ENCODE measurements at regions not wholly inside any gene's neighbourhood (a gene's known extent, or its start where the extent isn't known, plus 50 kb on each side); places are given as distances from the start of the nearest gene placed in this dataset.
"Not testable (repeated sequence)": the region's sequence is repeated elsewhere in the genome, so short reads cannot be mapped to it uniquely, and the experiment has no call there.

- peaks cover 0 to 3% (median 0%) of the 10 kb centered on the region in 8 donors for H3K9me3 Mint-ChIP-seq
- H3K27me3 ChIP-seq (ENCODE audit: insufficient read depth, low read length), result no peaks in the 10 kb centered on the region
- no peak for DNase-seq
- POLR2A ChIA-PET (ENCODE audit: partially characterized antibody), result no interaction called here
- peaks cover 0 to 7% (median 6%) of the 10 kb centered on the region in 4 donors for H3K4me1 Mint-ChIP-seq
- CTCF ChIA-PET (ENCODE audit: partially characterized antibody), result no interaction called here
- H3K4me3 Mint-ChIP-seq, result no peak overlapping the region
- intact Hi-C loops (cut with micrococcal nuclease), result no loop called here
- H3K27ac ChIP-seq (ENCODE audit: low read depth, low read length), result no peak overlapping the region
- H3K4me1 ChIP-seq (ENCODE audit: insufficient read depth, low read length), result no peaks in the 10 kb centered on the region
- H3K27me3 Mint-ChIP-seq, result no peaks in the 10 kb centered on the region
- H3K36me3 Mint-ChIP-seq, result peaks cover 2 to 10% of the 10 kb centered on the region in 2 donors
- H3K36me3 ChIP-seq (ENCODE audit: insufficient read depth, low read length), result no peaks in the 10 kb centered on the region
- no peaks in the 10 kb centered on the region for H3K9me3 ChIP-seq (ENCODE audit: control insufficient read depth in 1 of 2, low read length in 2 of 2)
- no peak overlapping the region for H3K4me3 ChIP-seq (ENCODE audit: low read length in 2 of 2)
- H3K27ac Mint-ChIP-seq, result no peak overlapping the region
These were observed 108.7 kb downstream of the SUCLA2 start for GRCh38 chr13:47892374-47892773.

GRCh38 chr13:47890146-47890814, 110.8 kb downstream of the SUCLA2 start:
- ChIA-PET CTCF (ENCODE audit: partially characterized antibody) (no interaction called here), POLR2A (ENCODE audit: partially characterized antibody) (no interaction called here)
- H3K4me3 ChIP-seq (ENCODE audit: low read length in 2 of 2), result no peak overlapping the region
- Mint-ChIP-seq H3K4me3 (no peak overlapping the region), H3K4me1 (peaks cover 0 to 7% (median 6%) of the 10 kb centered on the region in 4 donors), H3K27me3 (no peaks in the 10 kb centered on the region), H3K9me3 (peaks cover 0 to 3% (median 0%) of the 10 kb centered on the region in 8 donors), H3K27ac (no peak overlapping the region), H3K36me3 (peaks cover 0 to 10% of the 10 kb centered on the region in 2 donors)
- intact Hi-C loops (cut with micrococcal nuclease), result no loop called here
- H3K27ac ChIP-seq (ENCODE audit: low read depth, low read length), result no peak overlapping the region
- H3K27me3 ChIP-seq (ENCODE audit: insufficient read depth, low read length), result no peaks in the 10 kb centered on the region
- no peaks in the 10 kb centered on the region for H3K36me3 ChIP-seq (ENCODE audit: insufficient read depth, low read length)
- no peaks in the 10 kb centered on the region for H3K4me1 ChIP-seq (ENCODE audit: insufficient read depth, low read length)
- no peak for DNase-seq
- no peaks in the 10 kb centered on the region for H3K9me3 ChIP-seq (ENCODE audit: control insufficient read depth in 1 of 2, low read length in 2 of 2)

- H3K27me3 ChIP-seq (ENCODE audit: insufficient read depth, low read length), result no peaks in the 10 kb centered on the region
- H3K27ac Mint-ChIP-seq, result no peak overlapping the region
- no peaks in the 10 kb centered on the region for H3K4me1 ChIP-seq (ENCODE audit: insufficient read depth, low read length)
- intact Hi-C loops (cut with micrococcal nuclease), result no loop called here
- H3K9me3 ChIP-seq (ENCODE audit: control insufficient read depth in 1 of 2, low read length in 2 of 2), result no peaks in the 10 kb centered on the region
- no peak overlapping the region for H3K4me3 Mint-ChIP-seq
- H3K4me1 Mint-ChIP-seq, result peaks cover 0 to 7% (median 6%) of the 10 kb centered on the region in 4 donors
- H3K4me3 ChIP-seq (ENCODE audit: low read length in 2 of 2), result no peak overlapping the region
- no peak for DNase-seq
- H3K36me3 Mint-ChIP-seq, result peaks cover 0 to 15% of the 10 kb centered on the region in 2 donors
- no peak overlapping the region for H3K27ac ChIP-seq (ENCODE audit: low read depth, low read length)
- POLR2A ChIA-PET (ENCODE audit: partially characterized antibody), result no interaction called here
- peaks cover 0 to 3% (median 0%) of the 10 kb centered on the region in 8 donors for H3K9me3 Mint-ChIP-seq
- CTCF ChIA-PET (ENCODE audit: partially characterized antibody), result no interaction called here
- no peaks in the 10 kb centered on the region for H3K36me3 ChIP-seq (ENCODE audit: insufficient read depth, low read length)
- no peaks in the 10 kb centered on the region for H3K27me3 Mint-ChIP-seq
These were observed 114.8 kb downstream of the SUCLA2 start for GRCh38 chr13:47886314-47886713.

GRCh38 chr13:47875201-47875600, 125.9 kb downstream of the SUCLA2 start:
- Histone ChIP-seq H3K27ac (ENCODE audit: low read depth, low read length) (no peak overlapping the region), H3K4me1 (ENCODE audit: insufficient read depth, low read length) (no peaks in the 10 kb centered on the region), H3K27me3 (ENCODE audit: insufficient read depth, low read length) (no peaks in the 10 kb centered on the region), H3K9me3 (ENCODE audit: control insufficient read depth in 1 of 2, low read length in 2 of 2) (peaks cover 0 to 10% of the 10 kb centered on the region in 2 donors), H3K4me3 (ENCODE audit: low read length in 2 of 2) (no peak overlapping the region), H3K36me3 (ENCODE audit: insufficient read depth, low read length) (no peaks in the 10 kb centered on the region)
- CTCF ChIA-PET (ENCODE audit: partially characterized antibody), result no interaction called here
- POLR2A ChIA-PET (ENCODE audit: partially characterized antibody), result no interaction called here
- no peak overlapping the region for H3K4me3 Mint-ChIP-seq
- H3K27ac Mint-ChIP-seq, result no peak overlapping the region
- intact Hi-C loops (cut with micrococcal nuclease), result no loop called here
- DNase-seq, result no peak
- H3K36me3 Mint-ChIP-seq, result peaks cover 0 to 13% of the 10 kb centered on the region in 2 donors
- H3K9me3 Mint-ChIP-seq, result peaks cover 4 to 45% (median 27%) of the 10 kb centered on the region in 8 donors
- peaks cover 0 to 6% of the 10 kb centered on the region in 2 donors for H3K27me3 Mint-ChIP-seq
- no peaks in the 10 kb centered on the region for H3K4me1 Mint-ChIP-seq

- H3K9me3 ChIP-seq (ENCODE audit: control insufficient read depth in 1 of 2, low read length in 2 of 2); H3K27me3 ChIP-seq (ENCODE audit: insufficient read depth, low read length); H3K36me3 ChIP-seq (ENCODE audit: insufficient read depth, low read length); CTCF ChIA-PET (ENCODE audit: partially characterized antibody); H3K27ac Mint-ChIP-seq; H3K4me1 ChIP-seq (ENCODE audit: insufficient read depth, low read length); H3K4me3 ChIP-seq (ENCODE audit: low read length in 2 of 2); H3K27ac ChIP-seq (ENCODE audit: low read depth, low read length); H3K27me3 Mint-ChIP-seq; DNase-seq; intact Hi-C loops (cut with micrococcal nuclease); POLR2A ChIA-PET (ENCODE audit: partially characterized antibody); H3K4me1 Mint-ChIP-seq; H3K4me3 Mint-ChIP-seq: not testable (repeated sequence)
- Mint-ChIP-seq H3K36me3 (peaks cover 0 to 13% of the 10 kb centered on the region in 2 donors), H3K9me3 (peaks cover 4 to 45% (median 27%) of the 10 kb centered on the region in 8 donors)
These were observed 127.1 kb downstream of the SUCLA2 start for GRCh38 chr13:47873987-47874386.

- H3K4me3 Mint-ChIP-seq; H3K4me1 ChIP-seq (ENCODE audit: insufficient read depth, low read length); DNase-seq; CTCF ChIA-PET (ENCODE audit: partially characterized antibody); POLR2A ChIA-PET (ENCODE audit: partially characterized antibody); H3K4me1 Mint-ChIP-seq; H3K27me3 Mint-ChIP-seq; intact Hi-C loops (cut with micrococcal nuclease); H3K36me3 ChIP-seq (ENCODE audit: insufficient read depth, low read length); H3K4me3 ChIP-seq (ENCODE audit: low read length in 2 of 2); H3K27ac ChIP-seq (ENCODE audit: low read depth, low read length); H3K9me3 ChIP-seq (ENCODE audit: control insufficient read depth in 1 of 2, low read length in 2 of 2); H3K27ac Mint-ChIP-seq; H3K27me3 ChIP-seq (ENCODE audit: insufficient read depth, low read length): not testable (repeated sequence)
- H3K36me3 Mint-ChIP-seq, result peaks cover 0 to 13% of the 10 kb centered on the region in 2 donors
- peaks cover 4 to 45% (median 27%) of the 10 kb centered on the region in 8 donors for H3K9me3 Mint-ChIP-seq
These were observed 127.8 kb downstream of the SUCLA2 start for GRCh38 chr13:47873319-47873718.

- intact Hi-C loops (cut with micrococcal nuclease), result no loop called here
- POLR2A ChIA-PET (ENCODE audit: partially characterized antibody), result no interaction called here
These were observed 131.3 kb downstream of the SUCLA2 start for GRCh38 chr13:47869776-47870175.

More at GRCh38 chr13:47869776-47870175, 131.3 kb downstream of the SUCLA2 start:
- Histone ChIP-seq H3K27ac (ENCODE audit: low read depth, low read length) (no peak overlapping the region), H3K9me3 (ENCODE audit: control insufficient read depth in 1 of 2, low read length in 2 of 2) (peaks cover 0 to 10% of the 10 kb centered on the region in 2 donors), H3K36me3 (ENCODE audit: insufficient read depth, low read length) (no peaks in the 10 kb centered on the region), H3K4me3 (ENCODE audit: low read length in 2 of 2) (no peak overlapping the region), H3K4me1 (ENCODE audit: insufficient read depth, low read length) (no peaks in the 10 kb centered on the region), H3K27me3 (ENCODE audit: insufficient read depth, low read length) (no peaks in the 10 kb centered on the region)
- DNase-seq, result no peak
- Mint-ChIP-seq H3K9me3 (peaks cover 4 to 38% (median 20%) of the 10 kb centered on the region in 8 donors), H3K36me3 (peaks cover 0 to 13% of the 10 kb centered on the region in 2 donors), H3K4me3 (no peak overlapping the region), H3K27me3 (peaks cover under 1 to 9% of the 10 kb centered on the region in 2 donors), H3K27ac (no peak overlapping the region), H3K4me1 (peaks cover 0 to 2% (median under 1%) of the 10 kb centered on the region in 4 donors)
- CTCF ChIA-PET (ENCODE audit: partially characterized antibody), result no interaction called here

All from CD4-positive, alpha-beta memory T cell (primary cell).